ENCODE measurements at regions not wholly inside any gene's neighbourhood (a gene's known extent, or its start where the extent isn't known, plus 50 kb on each side); places are given as distances from the start of the nearest gene placed in this dataset.

DNA sequence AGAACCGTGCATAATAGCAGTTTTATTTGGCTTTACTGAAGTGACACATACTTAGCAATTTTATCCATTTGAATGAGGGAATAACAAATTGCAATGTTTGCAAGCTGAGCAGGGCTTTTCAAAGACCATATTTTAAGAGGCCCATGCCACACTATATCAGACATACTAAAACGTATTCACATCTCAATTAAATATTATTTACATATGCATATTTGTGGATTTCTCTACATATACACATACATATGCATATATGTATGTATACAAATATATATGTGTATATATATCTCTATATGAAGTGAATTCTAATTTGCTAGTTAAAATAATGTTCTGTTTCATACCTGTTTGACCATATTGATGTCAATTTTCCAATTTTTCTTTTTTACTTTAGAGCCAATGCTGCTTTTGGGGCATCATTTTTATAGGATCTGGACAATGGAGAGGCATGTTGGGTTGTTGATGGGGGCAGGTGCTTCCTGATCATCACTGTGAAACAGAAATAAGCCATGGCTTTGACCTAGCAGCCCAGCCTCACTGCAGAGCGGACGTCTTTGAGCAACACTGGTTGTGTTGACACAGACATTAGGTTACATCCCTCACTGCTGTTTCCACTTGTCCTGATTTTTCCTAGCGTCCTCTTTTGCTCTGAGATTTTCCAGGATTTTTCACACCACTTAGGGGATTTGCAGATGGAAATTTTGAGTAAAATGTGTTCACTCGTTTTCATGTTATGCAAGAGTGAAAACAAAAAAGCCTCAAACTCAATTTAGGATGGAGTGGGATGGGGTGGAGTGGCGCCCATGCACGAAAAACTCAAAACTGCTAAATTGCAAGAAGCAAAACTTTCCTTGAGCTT is 56.9 kb downstream of the RDH14 start:
- Mint-ChIP-seq H3K9me3 (no peaks in the 10 kb centered on the region), H3K36me3 (ENCODE audit: low read depth) (no peaks in the 10 kb centered on the region), H3K4me1 (ENCODE audit: low read depth) (no peaks in the 10 kb centered on the region), H3K27me3 (ENCODE audit: low read depth) (peaks cover 10% of the 10 kb centered on the region), H3K4me3 (no peak overlapping the region), H3K27ac (no peak overlapping the region)

DNA sequence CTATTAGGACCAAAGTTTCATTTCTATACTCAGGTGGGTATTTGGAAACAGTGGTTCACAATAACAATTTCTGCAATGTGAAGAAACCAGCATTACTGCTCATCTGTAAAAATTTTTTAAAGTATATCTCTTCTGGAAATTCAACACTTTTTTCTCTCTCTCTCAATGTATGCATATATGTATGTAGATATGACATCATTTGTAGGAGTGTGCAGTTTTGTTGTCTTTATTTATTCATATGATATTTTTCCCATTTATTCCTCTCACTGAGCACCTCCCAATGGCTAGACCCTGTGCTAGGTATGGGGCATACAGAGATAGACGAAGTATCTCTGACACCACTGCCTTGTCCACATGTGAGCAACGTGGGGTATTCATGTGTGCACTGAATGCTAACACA is 58.3 kb downstream of the RDH14 start:
- Mint-ChIP-seq H3K4me3 (no peak overlapping the region), H3K27me3 (ENCODE audit: low read depth) (peaks cover 16% of the 10 kb centered on the region), H3K27ac (no peak overlapping the region), H3K9me3 (no peaks in the 10 kb centered on the region), H3K4me1 (ENCODE audit: low read depth) (no peaks in the 10 kb centered on the region), H3K36me3 (ENCODE audit: low read depth) (no peaks in the 10 kb centered on the region)

DNA sequence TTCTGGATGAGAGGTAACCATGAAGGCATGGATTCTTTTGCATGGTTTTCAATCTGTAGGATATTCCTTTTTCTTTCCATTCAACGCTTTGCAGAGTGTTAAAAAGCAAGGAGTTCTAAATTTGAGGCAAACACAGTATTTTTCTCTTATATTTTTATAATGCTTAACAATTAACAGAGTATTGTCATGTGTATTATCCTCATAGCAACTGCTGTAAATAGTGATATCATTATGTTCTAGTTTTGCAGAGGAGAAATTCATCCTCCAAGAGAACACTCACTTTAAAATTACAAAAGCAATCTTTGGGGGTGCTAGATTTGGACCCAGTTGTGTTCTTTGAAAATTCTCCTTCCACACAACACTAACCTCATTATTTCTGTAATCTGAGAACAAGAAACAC is 58.7 kb downstream of the RDH14 start:
- H3K9me3 Mint-ChIP-seq = no peaks in the 10 kb centered on the region
- no peak overlapping the region for H3K27ac Mint-ChIP-seq
- peaks cover 18% of the 10 kb centered on the region for H3K27me3 Mint-ChIP-seq (ENCODE audit: low read depth)
- no peak overlapping the region for H3K4me3 Mint-ChIP-seq
- H3K36me3 Mint-ChIP-seq (ENCODE audit: low read depth) = no peaks in the 10 kb centered on the region
- no peaks in the 10 kb centered on the region for H3K4me1 Mint-ChIP-seq (ENCODE audit: low read depth)

DNA sequence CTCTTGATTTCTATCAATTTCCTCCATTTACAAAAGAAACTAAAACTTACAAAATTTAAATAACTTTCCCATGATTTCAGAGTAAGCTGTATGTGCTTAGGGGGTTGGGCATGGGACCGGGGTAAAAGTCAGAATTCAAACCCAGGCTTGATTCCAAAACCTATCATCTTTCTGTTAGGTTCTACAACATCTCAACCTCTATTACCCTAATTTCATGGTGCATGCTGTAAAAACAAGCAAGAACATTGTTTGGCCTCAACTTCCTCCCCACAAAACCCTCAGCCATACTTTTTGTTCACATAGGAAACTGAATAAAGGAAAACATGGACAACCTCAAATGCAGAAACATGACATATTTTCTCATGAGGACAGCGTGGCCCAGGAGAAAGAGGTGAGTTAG is 59.3 kb downstream of the RDH14 start:
- Mint-ChIP-seq H3K27ac (no peak overlapping the region), H3K4me1 (ENCODE audit: low read depth) (no peaks in the 10 kb centered on the region), H3K9me3 (no peaks in the 10 kb centered on the region), H3K27me3 (ENCODE audit: low read depth) (peaks cover 20% of the 10 kb centered on the region), H3K36me3 (ENCODE audit: low read depth) (no peaks in the 10 kb centered on the region), H3K4me3 (no peak overlapping the region)

DNA sequence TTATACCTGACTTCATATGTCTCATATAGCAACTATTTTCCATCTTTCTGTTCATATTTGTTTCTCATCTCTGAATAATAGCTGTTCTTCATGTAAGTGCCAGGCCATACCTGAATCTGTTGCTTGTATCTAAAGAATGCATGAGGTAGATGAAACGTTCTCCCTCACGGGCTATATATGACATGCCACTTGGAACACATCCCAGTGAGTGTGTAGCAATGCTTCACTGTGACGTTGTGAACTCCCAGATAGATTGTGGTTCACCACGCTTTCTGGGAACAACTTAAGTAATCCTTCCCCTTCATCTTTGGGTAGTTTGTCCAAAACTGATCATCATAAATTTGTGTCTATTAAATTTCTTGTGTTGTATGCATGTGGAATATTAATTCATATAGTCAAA is 60.1 kb downstream of the RDH14 start:
- no peaks in the 10 kb centered on the region for H3K36me3 Mint-ChIP-seq (ENCODE audit: low read depth)
- H3K4me3 Mint-ChIP-seq = no peak overlapping the region
- H3K9me3 Mint-ChIP-seq = no peaks in the 10 kb centered on the region
- H3K4me1 Mint-ChIP-seq (ENCODE audit: low read depth) = no peaks in the 10 kb centered on the region
- peaks cover 20% of the 10 kb centered on the region for H3K27me3 Mint-ChIP-seq (ENCODE audit: low read depth)
- H3K27ac Mint-ChIP-seq = no peak overlapping the region

DNA sequence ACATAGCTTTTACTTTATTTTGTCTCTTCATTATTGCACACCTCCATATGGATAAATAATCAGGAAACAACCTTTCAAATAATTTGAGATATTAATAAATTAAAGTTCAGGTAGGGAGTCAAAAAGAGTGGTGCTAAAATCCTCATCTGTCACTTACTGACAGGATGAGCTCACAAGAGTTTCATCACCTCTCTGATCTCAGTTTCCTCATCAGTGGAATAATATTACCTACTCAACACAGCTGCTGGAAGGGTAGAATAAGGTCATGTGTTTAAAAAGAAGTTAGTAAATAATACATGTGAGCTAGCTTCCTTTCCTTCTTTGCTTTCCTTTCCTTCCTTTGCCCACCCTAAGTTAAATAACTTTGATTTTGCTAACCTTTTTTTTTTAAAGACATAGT is 61.9 kb downstream of the RDH14 start:
- Mint-ChIP-seq H3K9me3 (no peaks in the 10 kb centered on the region), H3K4me1 (ENCODE audit: low read depth) (no peaks in the 10 kb centered on the region), H3K27me3 (ENCODE audit: low read depth) (peaks cover 20% of the 10 kb centered on the region), H3K27ac (no peak overlapping the region), H3K36me3 (ENCODE audit: low read depth) (no peaks in the 10 kb centered on the region), H3K4me3 (no peak overlapping the region)

DNA sequence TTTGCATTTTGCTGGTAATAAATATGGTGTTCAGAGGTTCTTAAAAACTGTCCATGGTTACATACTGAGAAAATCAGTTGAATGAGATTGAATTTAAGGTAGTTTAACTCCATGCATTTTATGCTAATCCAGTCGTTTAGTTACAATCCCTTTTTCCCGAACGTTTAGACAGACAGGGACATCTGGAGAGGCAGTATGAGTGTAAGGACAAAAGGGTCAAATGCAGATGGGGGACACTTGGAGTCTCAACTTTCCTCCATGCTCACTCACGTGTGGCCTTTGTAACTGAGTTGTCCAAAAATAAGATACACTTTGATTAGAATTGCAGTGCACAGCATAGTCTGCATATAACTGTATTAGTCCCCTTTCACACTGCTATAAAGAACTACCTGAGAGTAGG is 63.9 kb downstream of the RDH14 start:
- Mint-ChIP-seq H3K9me3 (no peaks in the 10 kb centered on the region), H3K4me1 (ENCODE audit: low read depth) (no peaks in the 10 kb centered on the region), H3K27me3 (ENCODE audit: low read depth) (peaks cover 20% of the 10 kb centered on the region), H3K4me3 (no peak overlapping the region), H3K36me3 (ENCODE audit: low read depth) (no peaks in the 10 kb centered on the region), H3K27ac (no peak overlapping the region)

DNA sequence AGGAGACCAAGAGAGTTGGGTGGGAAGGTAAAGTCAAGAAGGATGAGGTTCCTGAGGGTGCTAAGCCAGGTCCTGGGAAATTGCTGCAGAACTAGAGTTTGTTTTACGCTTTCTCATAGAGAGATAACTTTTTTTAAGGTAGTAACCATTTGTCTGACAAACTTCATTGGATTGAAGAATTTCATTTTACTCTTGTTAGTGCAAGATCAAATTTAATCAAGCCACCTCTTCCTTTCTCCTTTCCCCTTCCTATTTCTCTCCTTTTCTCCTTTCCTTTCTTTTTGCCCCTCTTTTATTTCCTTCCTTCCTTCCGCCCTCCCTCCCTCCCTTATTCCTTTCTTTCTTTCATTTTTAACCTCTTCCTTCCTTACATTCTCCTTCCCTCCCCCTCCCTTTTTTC is 65.4 kb downstream of the RDH14 start:
- Mint-ChIP-seq H3K4me3 (no peak overlapping the region), H3K9me3 (no peaks in the 10 kb centered on the region), H3K27ac (no peak overlapping the region), H3K27me3 (ENCODE audit: low read depth) (peaks cover 20% of the 10 kb centered on the region), H3K4me1 (ENCODE audit: low read depth) (no peaks in the 10 kb centered on the region), H3K36me3 (ENCODE audit: low read depth) (no peaks in the 10 kb centered on the region)

DNA sequence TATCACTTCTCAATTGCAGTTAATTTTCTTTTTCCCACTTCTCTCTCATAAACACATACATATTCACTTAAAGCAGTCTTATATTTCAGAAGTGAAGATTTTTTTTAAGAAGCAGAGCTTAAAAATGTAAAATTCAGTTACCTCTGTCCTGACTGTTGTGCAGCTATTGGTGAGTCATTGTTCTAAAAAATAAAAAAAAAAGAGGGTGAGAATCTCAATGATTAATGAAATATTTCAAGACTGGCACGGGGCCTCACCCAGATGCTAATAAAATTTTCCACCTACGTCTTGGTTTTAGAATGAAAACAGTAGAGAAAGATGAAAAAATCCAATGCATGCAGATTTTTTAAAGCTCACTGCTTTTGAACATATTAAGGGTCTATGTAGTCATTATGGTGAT is 67.7 kb downstream of the RDH14 start:
- Mint-ChIP-seq H3K4me3 (no peak overlapping the region), H3K27ac (no peak overlapping the region), H3K9me3 (no peaks in the 10 kb centered on the region), H3K36me3 (ENCODE audit: low read depth) (no peaks in the 10 kb centered on the region), H3K27me3 (ENCODE audit: low read depth) (peaks cover 8% of the 10 kb centered on the region), H3K4me1 (ENCODE audit: low read depth) (no peaks in the 10 kb centered on the region)

DNA sequence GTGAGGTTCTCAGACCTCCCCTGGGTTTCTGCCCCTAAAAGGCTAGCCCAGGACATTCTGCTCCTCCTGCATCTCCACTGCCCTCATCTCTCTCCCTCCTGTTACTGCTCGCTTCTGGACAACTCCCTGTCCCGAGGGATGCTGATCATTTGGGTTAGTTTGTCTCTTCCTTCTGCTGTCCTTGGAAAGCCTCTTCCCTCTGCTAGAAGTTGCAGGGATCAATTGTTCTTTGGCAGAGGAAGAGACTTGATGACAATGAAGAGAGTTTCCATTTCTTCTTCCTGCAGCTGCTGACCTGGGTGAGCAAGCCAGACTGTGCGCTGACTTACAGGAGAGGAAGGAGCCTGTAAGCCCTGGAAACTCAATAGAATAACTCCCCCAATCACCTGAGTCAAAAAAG is 68.9 kb downstream of the RDH14 start:
- Mint-ChIP-seq H3K4me1 (ENCODE audit: low read depth) (no peaks in the 10 kb centered on the region), H3K36me3 (ENCODE audit: low read depth) (no peaks in the 10 kb centered on the region), H3K4me3 (no peak overlapping the region), H3K27ac (no peak overlapping the region), H3K27me3 (ENCODE audit: low read depth) (peaks cover 1% of the 10 kb centered on the region), H3K9me3 (no peaks in the 10 kb centered on the region)

DNA sequence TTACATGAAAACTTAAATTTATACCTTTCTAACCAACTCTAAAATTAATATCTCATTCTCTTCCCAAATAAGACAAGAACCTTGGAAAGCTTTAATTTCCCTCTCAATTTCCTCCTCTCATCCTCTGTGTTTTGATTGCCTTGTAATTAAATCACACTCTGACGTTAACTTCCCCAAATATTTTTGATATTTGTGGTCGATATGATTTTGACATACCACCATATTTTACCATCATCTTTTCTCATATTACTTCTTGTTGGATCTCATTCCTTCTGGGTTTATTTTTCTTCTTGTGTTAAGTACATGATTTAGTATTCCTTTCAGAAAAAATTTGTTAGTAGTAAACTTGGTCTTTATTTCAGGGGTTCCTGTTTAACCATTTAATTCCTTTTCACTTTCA is 69.6 kb downstream of the RDH14 start:
- H3K27me3 Mint-ChIP-seq (ENCODE audit: low read depth) = no peaks in the 10 kb centered on the region
- no peak overlapping the region for H3K27ac Mint-ChIP-seq
- no peaks in the 10 kb centered on the region for H3K9me3 Mint-ChIP-seq
- no peaks in the 10 kb centered on the region for H3K4me1 Mint-ChIP-seq (ENCODE audit: low read depth)
- H3K4me3 Mint-ChIP-seq = no peak overlapping the region
- H3K36me3 Mint-ChIP-seq (ENCODE audit: low read depth) = no peaks in the 10 kb centered on the region

DNA sequence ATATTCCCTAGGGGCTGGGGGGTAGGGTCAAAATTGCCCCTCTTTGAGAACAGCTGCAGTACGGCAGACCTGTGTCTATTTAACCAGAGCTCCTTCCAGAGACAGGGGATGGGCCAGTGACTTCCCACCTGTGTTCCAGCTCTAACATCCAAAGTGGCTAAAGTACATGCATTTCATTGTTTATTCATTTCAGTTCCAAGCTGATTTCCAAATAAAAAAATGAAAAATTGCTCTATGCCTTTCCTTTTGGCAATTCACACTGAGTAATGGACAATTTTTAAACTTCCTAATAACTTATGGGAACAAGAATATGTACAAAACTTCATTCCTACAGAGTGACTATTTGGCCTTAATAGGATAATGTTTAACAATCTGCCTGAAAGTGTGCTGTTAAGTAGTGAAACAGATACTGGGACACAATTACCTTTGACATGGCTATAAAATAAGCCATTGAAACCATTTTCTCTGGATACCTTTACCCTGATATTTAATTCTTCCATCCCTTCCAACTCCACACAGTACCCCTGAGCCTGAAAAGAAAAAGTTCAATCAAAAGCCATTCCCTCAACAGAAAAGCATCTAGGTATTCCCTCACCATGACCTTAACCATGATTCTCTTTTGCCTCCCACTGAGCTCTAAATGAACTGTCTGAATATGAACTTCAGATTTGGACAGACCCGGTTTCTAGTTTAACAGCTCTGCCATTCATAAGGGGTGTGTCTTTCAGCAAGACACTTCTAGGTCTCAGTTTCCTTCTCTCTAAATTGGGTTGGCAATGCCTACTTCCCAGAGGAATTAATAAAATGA is 73.1 kb downstream of the RDH14 start:
- H3K9me3 Mint-ChIP-seq = no peaks in the 10 kb centered on the region
- H3K4me3 Mint-ChIP-seq = no peak overlapping the region
- no peak overlapping the region for H3K27ac Mint-ChIP-seq
- no peaks in the 10 kb centered on the region for H3K4me1 Mint-ChIP-seq (ENCODE audit: low read depth)
- H3K27me3 Mint-ChIP-seq (ENCODE audit: low read depth) = no peaks in the 10 kb centered on the region
- H3K36me3 Mint-ChIP-seq (ENCODE audit: low read depth) = no peaks in the 10 kb centered on the region

DNA sequence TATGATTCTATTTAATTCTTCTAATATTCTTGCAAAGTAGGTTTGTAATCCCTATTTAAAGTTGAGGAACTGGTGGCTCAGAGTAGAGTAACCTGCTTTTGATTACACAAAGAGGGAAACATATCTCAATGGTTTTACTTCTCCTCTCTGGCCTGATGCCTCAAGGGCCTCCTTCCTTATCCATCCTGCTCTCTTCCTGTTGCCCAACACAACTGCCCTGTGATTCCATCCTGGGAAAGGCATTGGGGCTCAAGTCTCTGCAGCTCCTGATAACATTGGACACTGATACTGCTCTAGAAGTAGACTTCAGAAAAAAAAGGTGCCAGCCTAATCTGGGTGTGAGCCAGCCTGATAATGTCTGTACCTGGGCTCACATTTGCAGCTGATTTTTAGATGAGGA is 75.8 kb downstream of the RDH14 start:
- H3K27me3 Mint-ChIP-seq (ENCODE audit: low read depth) = no peaks in the 10 kb centered on the region

DNA sequence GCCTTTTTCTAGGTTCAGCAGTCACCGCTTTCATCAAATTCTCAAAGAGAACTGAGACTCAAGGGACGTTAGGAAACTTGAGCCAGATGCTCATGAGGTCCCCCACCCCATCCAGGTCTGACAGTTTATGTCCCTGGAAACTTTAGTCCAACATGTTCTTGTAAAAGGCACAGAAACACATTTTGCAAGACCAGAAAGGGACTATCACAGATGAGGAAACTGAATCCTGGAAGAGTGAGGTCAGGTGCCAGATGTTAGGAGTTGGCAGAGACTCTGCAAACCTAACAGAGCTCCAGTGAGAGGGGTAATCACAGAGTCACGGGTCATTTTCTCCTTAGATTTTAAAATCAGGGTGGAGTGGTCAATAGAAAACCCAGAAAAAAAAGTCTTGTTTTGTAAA is 76.6 kb downstream of the RDH14 start:
- Mint-ChIP-seq H3K9me3 (no peaks in the 10 kb centered on the region), H3K27ac (no peak overlapping the region), H3K27me3 (ENCODE audit: low read depth) (no peaks in the 10 kb centered on the region), H3K36me3 (ENCODE audit: low read depth) (no peaks in the 10 kb centered on the region), H3K4me1 (ENCODE audit: low read depth) (no peaks in the 10 kb centered on the region), H3K4me3 (no peak overlapping the region)

More for the DNA sequence above, 75.8 kb downstream of the RDH14 start:
- Mint-ChIP-seq H3K9me3 (no peaks in the 10 kb centered on the region), H3K27ac (no peak overlapping the region), H3K4me3 (no peak overlapping the region), H3K36me3 (ENCODE audit: low read depth) (no peaks in the 10 kb centered on the region), H3K4me1 (ENCODE audit: low read depth) (no peaks in the 10 kb centered on the region)

DNA sequence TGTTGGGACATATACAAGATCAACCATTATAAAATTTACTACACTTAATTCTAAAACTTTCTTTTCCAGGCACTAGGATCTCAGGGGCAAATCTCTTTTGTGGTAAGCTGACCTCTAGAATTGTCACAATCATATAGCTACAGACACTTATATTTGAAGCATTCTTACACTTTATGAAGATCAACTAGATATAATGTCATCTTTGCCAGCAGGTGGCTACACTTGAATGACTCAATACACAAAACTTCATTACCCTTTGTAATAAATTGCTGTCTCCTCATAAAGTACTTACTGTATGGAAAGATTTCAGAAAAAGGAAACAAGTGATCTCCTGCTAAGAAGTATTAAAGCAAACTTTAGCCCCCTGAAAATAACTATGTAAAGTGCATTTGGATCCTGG is 77.8 kb downstream of the RDH14 start:
- H3K4me1 Mint-ChIP-seq (ENCODE audit: low read depth) = no peaks in the 10 kb centered on the region
- no peaks in the 10 kb centered on the region for H3K27me3 Mint-ChIP-seq (ENCODE audit: low read depth)
- H3K36me3 Mint-ChIP-seq (ENCODE audit: low read depth) = no peaks in the 10 kb centered on the region
- H3K4me3 Mint-ChIP-seq = no peak overlapping the region
- H3K27ac Mint-ChIP-seq = no peak overlapping the region
- no peaks in the 10 kb centered on the region for H3K9me3 Mint-ChIP-seq

All from T-helper 1 cell treated with Interleukin-12 subunit alpha and Interleukin-12 subunit beta and Interleukin-4 antibody, amounts not matched to agents 30 μg/mL and 1 μg/mL, for 36 hours (primary cell).